GM12891 (cell line): ENCODE measurements at regions not wholly inside any gene's neighbourhood (a gene's known extent, or its start where the extent isn't known, plus 50 kb on each side); places are given as distances from the start of the nearest gene placed in this dataset.

Source experiments
- POLR2A ChIP-seq: IDR thresholded peaks from 2 replicates; pipeline ENCODE4 v1.6.1; 2011; ENCODE audit warnings: low read depth, low read length, control low read depth
- POLR2AphosphoS5 ChIP-seq: IDR thresholded peaks from 2 replicates; pipeline ENCODE4 v1.6.1; 2011; ENCODE audit warnings: low read depth, low read length, control low read depth
- SPI1 ChIP-seq: IDR thresholded peaks from 2 replicates; pipeline ENCODE4 v1.6.1; 2011; ENCODE audit warnings: low read depth, low read length, control low read depth
- TAF1 ChIP-seq: IDR thresholded peaks from 2 replicates; pipeline ENCODE4 v1.6.1; 2011; ENCODE audit warnings: low read depth, low read length, control low read depth

GRCh38 chr13:78176880-78177279, 258.2 kb upstream of the EDNRB start:
- TF ChIP-seq POLR2A: no peak
- TF ChIP-seq POLR2AphosphoS5: no peak
- no peak for TF ChIP-seq TAF1
- TF ChIP-seq SPI1: no peak
